ENCODE measurements at regions not wholly inside any gene's neighbourhood (a gene's known extent, or its start where the extent isn't known, plus 50 kb on each side); places are given as distances from the start of the nearest gene placed in this dataset.

- TF ChIP-seq CTCF (conservative IDR thresholded peaks at IDR 0.05; ENCODE audit: low read depth, low read length) (no peak), POLR2A (IDR thresholded peaks at IDR 0.05; ENCODE audit: low read depth, low read length) (no peak), USF2 (IDR thresholded peaks at IDR 0.05; ENCODE audit: low read depth, low read length) (no peak), ELK1 (IDR thresholded peaks at IDR 0.05; ENCODE audit: borderline replicate concordance, low read depth, low read length) (no peak)
Measured at GRCh38 chr7:10284001-10284400, 689.7 kb upstream of the PHF14 start.

All from IMR-90 (cell line).